ENCODE measurements at regions not wholly inside any gene's neighbourhood (a gene's known extent, or its start where the extent isn't known, plus 50 kb on each side); places are given as distances from the start of the nearest gene placed in this dataset.

DNA sequence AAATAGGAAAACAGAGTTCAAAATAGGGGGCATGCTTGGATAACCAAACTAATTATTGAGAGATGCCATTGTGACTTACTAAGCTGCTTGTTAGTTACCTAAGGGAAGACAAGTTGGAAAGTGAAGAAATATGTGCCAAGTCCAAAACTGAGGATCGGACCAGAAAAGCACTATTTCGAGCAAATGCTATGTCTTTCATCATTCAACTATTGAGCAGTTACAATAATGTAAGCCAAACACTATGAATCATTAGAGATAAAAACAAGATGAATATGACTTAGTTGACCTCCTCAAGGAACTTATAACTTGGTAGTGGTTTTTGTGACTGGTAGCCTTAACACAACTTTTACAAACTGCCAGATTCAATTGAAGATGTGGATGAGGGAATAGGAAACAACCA lies 240.6 kb upstream of the MPDZ start:
- TF ChIP-seq, protein P1, sequence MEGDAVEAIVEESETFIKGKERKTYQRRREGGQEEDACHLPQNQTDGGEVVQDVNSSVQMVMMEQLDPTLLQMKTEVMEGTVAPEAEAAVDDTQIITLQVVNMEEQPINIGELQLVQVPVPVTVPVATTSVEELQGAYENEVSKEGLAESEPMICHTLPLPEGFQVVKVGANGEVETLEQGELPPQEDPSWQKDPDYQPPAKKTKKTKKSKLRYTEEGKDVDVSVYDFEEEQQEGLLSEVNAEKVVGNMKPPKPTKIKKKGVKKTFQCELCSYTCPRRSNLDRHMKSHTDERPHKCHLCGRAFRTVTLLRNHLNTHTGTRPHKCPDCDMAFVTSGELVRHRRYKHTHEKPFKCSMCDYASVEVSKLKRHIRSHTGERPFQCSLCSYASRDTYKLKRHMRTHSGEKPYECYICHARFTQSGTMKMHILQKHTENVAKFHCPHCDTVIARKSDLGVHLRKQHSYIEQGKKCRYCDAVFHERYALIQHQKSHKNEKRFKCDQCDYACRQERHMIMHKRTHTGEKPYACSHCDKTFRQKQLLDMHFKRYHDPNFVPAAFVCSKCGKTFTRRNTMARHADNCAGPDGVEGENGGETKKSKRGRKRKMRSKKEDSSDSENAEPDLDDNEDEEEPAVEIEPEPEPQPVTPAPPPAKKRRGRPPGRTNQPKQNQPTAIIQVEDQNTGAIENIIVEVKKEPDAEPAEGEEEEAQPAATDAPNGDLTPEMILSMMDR (IDR thresholded peaks at IDR 0.05; ENCODE audit: insufficient read depth, low read length): no peak
- no peak for TF ChIP-seq SPI1 (IDR thresholded peaks at IDR 0.05; ENCODE audit: borderline replicate concordance, low read depth)
- TF ChIP-seq, protein P2, sequence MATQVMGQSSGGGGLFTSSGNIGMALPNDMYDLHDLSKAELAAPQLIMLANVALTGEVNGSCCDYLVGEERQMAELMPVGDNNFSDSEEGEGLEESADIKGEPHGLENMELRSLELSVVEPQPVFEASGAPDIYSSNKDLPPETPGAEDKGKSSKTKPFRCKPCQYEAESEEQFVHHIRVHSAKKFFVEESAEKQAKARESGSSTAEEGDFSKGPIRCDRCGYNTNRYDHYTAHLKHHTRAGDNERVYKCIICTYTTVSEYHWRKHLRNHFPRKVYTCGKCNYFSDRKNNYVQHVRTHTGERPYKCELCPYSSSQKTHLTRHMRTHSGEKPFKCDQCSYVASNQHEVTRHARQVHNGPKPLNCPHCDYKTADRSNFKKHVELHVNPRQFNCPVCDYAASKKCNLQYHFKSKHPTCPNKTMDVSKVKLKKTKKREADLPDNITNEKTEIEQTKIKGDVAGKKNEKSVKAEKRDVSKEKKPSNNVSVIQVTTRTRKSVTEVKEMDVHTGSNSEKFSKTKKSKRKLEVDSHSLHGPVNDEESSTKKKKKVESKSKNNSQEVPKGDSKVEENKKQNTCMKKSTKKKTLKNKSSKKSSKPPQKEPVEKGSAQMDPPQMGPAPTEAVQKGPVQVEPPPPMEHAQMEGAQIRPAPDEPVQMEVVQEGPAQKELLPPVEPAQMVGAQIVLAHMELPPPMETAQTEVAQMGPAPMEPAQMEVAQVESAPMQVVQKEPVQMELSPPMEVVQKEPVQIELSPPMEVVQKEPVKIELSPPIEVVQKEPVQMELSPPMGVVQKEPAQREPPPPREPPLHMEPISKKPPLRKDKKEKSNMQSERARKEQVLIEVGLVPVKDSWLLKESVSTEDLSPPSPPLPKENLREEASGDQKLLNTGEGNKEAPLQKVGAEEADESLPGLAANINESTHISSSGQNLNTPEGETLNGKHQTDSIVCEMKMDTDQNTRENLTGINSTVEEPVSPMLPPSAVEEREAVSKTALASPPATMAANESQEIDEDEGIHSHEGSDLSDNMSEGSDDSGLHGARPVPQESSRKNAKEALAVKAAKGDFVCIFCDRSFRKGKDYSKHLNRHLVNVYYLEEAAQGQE (IDR thresholded peaks at IDR 0.05; ENCODE audit: insufficient replicate concordance, low read depth): no peak
- no peak for TF ChIP-seq GABPA (IDR thresholded peaks at IDR 0.05; ENCODE audit: low read depth)
- TF ChIP-seq POLR2AphosphoS5 (IDR thresholded peaks at IDR 0.05; ENCODE audit: low read depth): no peak
